ENCODE measurements at regions not wholly inside any gene's neighbourhood (a gene's known extent, or its start where the extent isn't known, plus 50 kb on each side); places are given as distances from the start of the nearest gene placed in this dataset.

DNA sequence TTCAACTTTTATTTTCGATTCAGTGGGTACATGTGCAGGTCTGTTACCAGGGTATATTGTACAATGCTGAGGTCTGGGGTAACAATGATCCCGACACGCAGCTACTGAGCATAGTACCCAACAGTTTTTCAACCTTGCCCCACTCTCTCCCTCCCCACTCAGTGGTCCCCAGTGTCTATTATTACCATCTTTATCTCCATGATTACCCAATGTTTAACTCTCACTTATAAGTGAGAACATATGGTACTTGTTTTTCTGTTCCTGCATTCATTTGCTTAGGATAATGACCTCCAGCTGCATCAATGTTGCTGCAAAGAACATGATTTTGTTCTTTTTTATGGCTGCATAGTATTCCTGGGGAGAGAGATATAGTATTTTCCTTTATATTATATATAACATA is 75.7 kb upstream of the EPHB3 start:
- Histone ChIP-seq H3K4me1 (ENCODE audit: control insufficient read depth in 1 of 2, insufficient read depth in 2 of 2, low read length in 2 of 2) (no peaks in the 10 kb centered on the region), H3K27me3 (ENCODE audit: insufficient read depth, low read length) (peaks cover 23% of the 10 kb centered on the region), H3K9ac (ENCODE audit: low read length) (no peak overlapping the region), H2AFZ (ENCODE audit: low read depth, low read length, poor library complexity, severe bottlenecking) (peak overlapping the region; percentile 42), H3K4me2 (ENCODE audit: low read length) (no peak overlapping the region), H4K20me1 (ENCODE audit: insufficient read depth) (no peaks in the 10 kb centered on the region; the same call in 1 of the 2 replicates), H3K9me2 (ENCODE audit: insufficient read depth) (no peaks in the 10 kb centered on the region), H3K9me3 (ENCODE audit: control insufficient read depth in 1 of 2, insufficient read depth in 1 of 2, low read depth in 1 of 2, low read length in 2 of 2) (no peaks in the 10 kb centered on the region), H3K36me3 (ENCODE audit: control insufficient read depth in 1 of 2, insufficient read depth in 2 of 2, low read length in 2 of 2) (no peaks in the 10 kb centered on the region), H3K4me3 (replicated peaks in 1 of 2; ENCODE audit: low read depth in 1 of 2, low read length in 2 of 2) (no peak overlapping the region), H3K79me2 (ENCODE audit: insufficient read depth, low read length) (no peaks in the 10 kb centered on the region), H3K27ac (ENCODE audit: low read depth, low read length) (no peak overlapping the region)
- ChIA-PET CTCF (no interaction called here), RAD21 (ENCODE audit: low non-redundant PET in 1 of 2, low total read pairs in 2 of 2, uncharacterized antibody in 2 of 2, unreplicated experiment in 2 of 2) (no interaction called here), POLR2A (no interaction called here)
- DNase-seq (ENCODE audit: low read depth, low spot score), result no peak
- ATAC-seq, result no peak
- no TSS peak for BruUV-seq (replicated peaks)
- TF ChIP-seq YY1 (IDR thresholded peaks at IDR 0.05; ENCODE audit: extremely low read depth, insufficient replicate concordance, low read depth, low read length) (no peak), EZH2 (IDR thresholded peaks at IDR 0.05) (no peak), FOSL1 (IDR thresholded peaks at IDR 0.05; ENCODE audit: low read depth) (no peak), POLR2AphosphoS5 (IDR thresholded peaks at IDR 0.05; ENCODE audit: low read depth, low read length) (no peak), ELF1 (IDR thresholded peaks at IDR 0.05; ENCODE audit: borderline replicate concordance, low read depth) (no peak), TCF7L2 (IDR thresholded peaks at IDR 0.05; ENCODE audit: borderline replicate concordance, extremely low read depth, insufficient read depth, insufficient read length) (no peak), ZNF274 (IDR thresholded peaks at IDR 0.05; ENCODE audit: low read depth, low read length) (no peak), SRF (IDR thresholded peaks at IDR 0.05; ENCODE audit: low read depth) (no peak), JUND (IDR thresholded peaks at IDR 0.05) (no peak), CBX3 (IDR thresholded peaks at IDR 0.05; ENCODE audit: low read depth) (no peak), EGR1 (IDR thresholded peaks at IDR 0.05; ENCODE audit: low read depth) (no peak), RAD21 (IDR thresholded peaks at IDR 0.05; ENCODE audit: low read depth) (no peak), CEBPB (IDR thresholded peaks at IDR 0.05; ENCODE audit: low read depth) (no peak)
- TF ChIP-seq, protein P1, sequence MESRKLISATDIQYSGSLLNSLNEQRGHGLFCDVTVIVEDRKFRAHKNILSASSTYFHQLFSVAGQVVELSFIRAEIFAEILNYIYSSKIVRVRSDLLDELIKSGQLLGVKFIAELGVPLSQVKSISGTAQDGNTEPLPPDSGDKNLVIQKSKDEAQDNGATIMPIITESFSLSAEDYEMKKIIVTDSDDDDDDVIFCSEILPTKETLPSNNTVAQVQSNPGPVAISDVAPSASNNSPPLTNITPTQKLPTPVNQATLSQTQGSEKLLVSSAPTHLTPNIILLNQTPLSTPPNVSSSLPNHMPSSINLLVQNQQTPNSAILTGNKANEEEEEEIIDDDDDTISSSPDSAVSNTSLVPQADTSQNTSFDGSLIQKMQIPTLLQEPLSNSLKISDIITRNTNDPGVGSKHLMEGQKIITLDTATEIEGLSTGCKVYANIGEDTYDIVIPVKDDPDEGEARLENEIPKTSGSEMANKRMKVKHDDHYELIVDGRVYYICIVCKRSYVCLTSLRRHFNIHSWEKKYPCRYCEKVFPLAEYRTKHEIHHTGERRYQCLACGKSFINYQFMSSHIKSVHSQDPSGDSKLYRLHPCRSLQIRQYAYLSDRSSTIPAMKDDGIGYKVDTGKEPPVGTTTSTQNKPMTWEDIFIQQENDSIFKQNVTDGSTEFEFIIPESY (IDR thresholded peaks at IDR 0.05; ENCODE audit: extremely low read depth, insufficient replicate concordance, low read length), result no peak
- TF ChIP-seq, protein P2, sequence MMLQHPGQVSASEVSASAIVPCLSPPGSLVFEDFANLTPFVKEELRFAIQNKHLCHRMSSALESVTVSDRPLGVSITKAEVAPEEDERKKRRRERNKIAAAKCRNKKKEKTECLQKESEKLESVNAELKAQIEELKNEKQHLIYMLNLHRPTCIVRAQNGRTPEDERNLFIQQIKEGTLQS (IDR thresholded peaks at IDR 0.05), result no peak
- TF ChIP-seq, protein P3, sequence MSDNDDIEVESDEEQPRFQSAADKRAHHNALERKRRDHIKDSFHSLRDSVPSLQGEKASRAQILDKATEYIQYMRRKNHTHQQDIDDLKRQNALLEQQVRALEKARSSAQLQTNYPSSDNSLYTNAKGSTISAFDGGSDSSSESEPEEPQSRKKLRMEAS (IDR thresholded peaks at IDR 0.05), result no peak
- intact Hi-C loops (cut with micrococcal nuclease), result no loop called here
